Endothelial cell of umbilical vein (primary cell): ENCODE measurements at regions not wholly inside any gene's neighbourhood (a gene's known extent, or its start where the extent isn't known, plus 50 kb on each side); places are given as distances from the start of the nearest gene placed in this dataset.

ENCODE experiments used
- BruUV-seq: library from RNA; stranded (reverse); fragments of 400-500 nt; replicated peaks from 2 replicates; lab custom pipeline; 2021; lab: Mats Ljungman, UMichigan
- CTCF ChIA-PET: fragments of 300-600, 350-600 bp; sonication (Branson Sonifier 250); formaldehyde crosslinking; loops from one replicate; lab custom pipeline; 2021; ENCODE audit warnings: antibody characterized with exemption, inconsistent platforms; lab: Charles Lee
- POLR2A ChIA-PET: fragments of 300-600, 350-600 bp; sonication (Branson Sonifier 250); formaldehyde crosslinking; loops from one replicate; lab custom pipeline; 2021; ENCODE audit warnings: antibody characterized with exemption, inconsistent platforms; lab: Charles Lee
- DNase-seq: peaks from one replicate; pipeline ENCODE4 v3.0.0-alpha.2; 2011; ENCODE audit warnings: low read depth, low spot score
- FAIRE-seq: peaks from 2 replicates; lab custom pipeline; 2011; peaks lifted over from hg19 to GRCh38; lab: Jason Lieb, UNC
- H2AFZ ChIP-seq: 2 replicates; pipeline ENCODE4 v1.6.0; 2012; ENCODE audit warnings: low read depth, low read length, control low read depth, inconsistent platforms
- H3K27ac ChIP-seq: 2 replicates; pipeline ENCODE4 v1.5.1; 2011; ENCODE audit warnings: low read depth, mild to moderate bottlenecking, control low read depth, low read length, moderate library complexity; ENCODE audit not compliant: insufficient read depth
- H3K27me3 ChIP-seq, 2 experiments: 2 replicates each; pipeline versions ENCODE4 v1.6.0 to v1.6.1; 2011; ENCODE audit warnings: low read length in 2 of 2, mixed read lengths in 1 of 2; ENCODE audit not compliant: control insufficient read depth in 2 of 2, insufficient read depth in 2 of 2
- H3K36me3 ChIP-seq, 2 experiments: 2 replicates in 1 of 2; 3 replicates in 1 of 2; pipeline ENCODE4 v1.5.1; 2011; ENCODE audit warnings: low read length in 2 of 2, mild to moderate bottlenecking in 1 of 2, moderate library complexity in 1 of 2; ENCODE audit not compliant: control insufficient read depth in 2 of 2, insufficient read depth in 2 of 2; ENCODE audit errors: extremely low read depth in 1 of 2
- H3K4me1 ChIP-seq: 3 replicates; pipeline ENCODE4 v1.5.1; 2011; ENCODE audit warnings: mild to moderate bottlenecking, low read length; ENCODE audit not compliant: control insufficient read depth, insufficient read depth; ENCODE audit errors: extremely low read depth
- H3K4me2 ChIP-seq: 2 replicates; pipeline ENCODE4 v1.6.1; 2011; ENCODE audit warnings: low read length, control low read depth, mixed read lengths; ENCODE audit not compliant: insufficient read depth
- H3K4me3 ChIP-seq, 3 experiments: fragments of 200-600 bp in 1 of 3; sonication (generic), shearing (Covaris generic) in 1 of 3; replicated peaks in 1 of 3; 2 replicates each; pipeline ENCODE4 v1.5.1; 2011 to 2016; ENCODE audit warnings: control low read depth in 3 of 3, low read length in 3 of 3, mild to moderate bottlenecking in 2 of 3, inconsistent platforms in 1 of 3, low read depth in 1 of 3, moderate library complexity in 1 of 3; ENCODE audit not compliant: insufficient read depth in 1 of 3
- H3K79me2 ChIP-seq: 2 replicates; pipeline ENCODE4 v1.6.0; 2012; ENCODE audit warnings: low read length, inconsistent platforms; ENCODE audit not compliant: control insufficient read depth, insufficient read depth
- H3K9ac ChIP-seq: replicated peaks from 2 replicates; pipeline ENCODE3; 2011; ENCODE audit warnings: low read length, control low read depth; ENCODE audit not compliant: insufficient read depth; ENCODE audit errors: extremely low read depth
- H3K9me1 ChIP-seq: replicated peaks from 3 replicates; pipeline ENCODE4 v1.6.0; 2011; ENCODE audit warnings: mild to moderate bottlenecking, low read length; ENCODE audit not compliant: control insufficient read depth, insufficient read depth; ENCODE audit errors: extremely low read depth
- H3K9me3 ChIP-seq: replicated peaks from 2 replicates; pipeline ENCODE4 v1.5.1; 2012; ENCODE audit warnings: low read length, inconsistent platforms; ENCODE audit not compliant: control insufficient read depth, insufficient read depth
- H4K20me1 ChIP-seq: replicated peaks from 2 replicates; pipeline ENCODE3; 2011; ENCODE audit warnings: mild to moderate bottlenecking, low read length; ENCODE audit not compliant: control insufficient read depth, insufficient read depth; ENCODE audit errors: extremely low read depth
- CTCF ChIP-seq, 2 donors: IDR thresholded peaks; 1 replicate in 1 of 2; 2 replicates in 1 of 2; pipeline ENCODE4 v1.5.1; 2011; ENCODE audit warnings: low read length in 2 of 2, mild to moderate bottlenecking in 2 of 2, moderate library complexity in 2 of 2, control low read depth in 1 of 2, inconsistent platforms in 1 of 2, low read depth in 1 of 2; ENCODE audit not compliant: insufficient read depth in 1 of 2; ENCODE audit errors: extremely low read depth in 1 of 2
- EZH2 ChIP-seq: IDR thresholded peaks from 2 replicates; pipeline ENCODE4 v1.6.1; 2012; ENCODE audit warnings: borderline replicate concordance, low read depth, mild to moderate bottlenecking, moderate library complexity, low read length, inconsistent platforms; ENCODE audit not compliant: severe bottlenecking
- FOS ChIP-seq: IDR thresholded peaks from 2 replicates; pipeline ENCODE4 v1.6.1; 2011; ENCODE audit warnings: mild to moderate bottlenecking, low read length, moderate library complexity, borderline replicate concordance; ENCODE audit not compliant: insufficient read depth
- GATA2 ChIP-seq: IDR thresholded peaks from 2 replicates; pipeline ENCODE4 v1.7.0; 2011; ENCODE audit warnings: low read depth, mild to moderate bottlenecking, moderate library complexity, mixed read lengths, low read length; ENCODE audit not compliant: insufficient read length, insufficient read depth
- JUN ChIP-seq: IDR thresholded peaks from 2 replicates; pipeline ENCODE4 v1.6.1; 2011; ENCODE audit warnings: borderline replicate concordance, low read depth; ENCODE audit not compliant: insufficient read length, insufficient read depth
- MAX ChIP-seq: IDR thresholded peaks from 2 replicates; pipeline ENCODE4 v1.6.1; 2011; ENCODE audit not compliant: insufficient read depth, insufficient read length
- MYC ChIP-seq: IDR thresholded peaks from one replicate; pipeline ENCODE4 v1.6.1; 2011; ENCODE audit warnings: mild to moderate bottlenecking, low read depth, low read length
- POLR2A ChIP-seq: IDR thresholded peaks from 2 replicates; pipeline ENCODE4 v1.6.1; 2012; ENCODE audit warnings: low read depth, mild to moderate bottlenecking, control low read depth, low read length
- POLR2AphosphoS5 ChIP-seq: IDR thresholded peaks from 2 replicates; pipeline ENCODE4 v1.6.1; 2012; ENCODE audit warnings: low read depth, mild to moderate bottlenecking, control low read depth, low read length, moderate library complexity; ENCODE audit not compliant: insufficient read depth
- dilution Hi-C: fragments of 300-500 bp; cut with MboI; formaldehyde crosslinking; loops from one replicate; pipeline ENCODE4 v1.15.0; 2019; ENCODE audit warnings: low sequenced_read_pairs; ENCODE audit not compliant: extremely low pct_ligation_motif_present
- intact Hi-C: fragments of 100-400 bp; cut with micrococcal nuclease; formaldehyde crosslinking; loops from one replicate; pipeline ENCODE4 v1.10.0; 2022

GRCh38 chr18:10121028-10121427, 207.2 kb downstream of the VAPA start:
- Histone ChIP-seq H3K4me2 (no peak overlapping the region), H3K9me3 (no peaks in the 10 kb centered on the region), H3K4me3 (no peak overlapping the region), H3K9ac (no peak overlapping the region), H3K36me3 (no peaks in the 10 kb centered on the region), H3K27me3 (peaks cover 0 to 3% of the 10 kb centered on the region in 2 experiments), H4K20me1 (no peaks in the 10 kb centered on the region), H3K27ac (no peak overlapping the region), H3K79me2 (no peaks in the 10 kb centered on the region), H2AFZ (no peak overlapping the region), H3K4me1 (no peaks in the 10 kb centered on the region), H3K9me1 (no peaks in the 10 kb centered on the region)
- TF ChIP-seq GATA2 (no peak), MYC (no peak)
- dilution Hi-C loops, result no loop called here
- no TSS peak for BruUV-seq
- CTCF ChIA-PET, result no interaction called here
- POLR2A ChIA-PET, result no interaction called here
- FAIRE-seq, result no peak
- intact Hi-C loops, result no loop called here
- no peak for DNase-seq

GRCh38 chr18:10121786-10122515, 208.1 kb downstream of the VAPA start:
- no peaks in the 10 kb centered on the region for H3K27me3 ChIP-seq
- no peak overlapping the region for H3K4me2 ChIP-seq
- TF ChIP-seq MYC (no peak), JUN (no peak), MAX (no peak), GATA2 (no peak), CTCF (IDR thresholded peaks at IDR 0.05; ENCODE audit: extremely low read depth in 1 of 2, insufficient read depth in 1 of 2, low read depth in 1 of 2, low read length in 2 of 2) (no peak), EZH2 (no peak), POLR2A (no peak), POLR2AphosphoS5 (no peak), FOS (no peak)
- BruUV-seq, result no TSS peak
- no peak overlapping the region for H3K9ac ChIP-seq
- H3K9me3 ChIP-seq, result no peaks in the 10 kb centered on the region
- intact Hi-C loops (no loop called here), dilution Hi-C loops (no loop called here)
- no peaks in the 10 kb centered on the region for H3K4me1 ChIP-seq
- H3K79me2 ChIP-seq, result no peaks in the 10 kb centered on the region
- no peak overlapping the region for H3K27ac ChIP-seq
- no peaks in the 10 kb centered on the region for H3K9me1 ChIP-seq
- ChIA-PET POLR2A (no interaction called here), CTCF (no interaction called here)
- H2AFZ ChIP-seq, result no peak overlapping the region
- H4K20me1 ChIP-seq, result no peaks in the 10 kb centered on the region
- no peaks in the 10 kb centered on the region for H3K36me3 ChIP-seq
- DNase-seq (no peak), FAIRE-seq (no peak)
- H3K4me3 ChIP-seq, result no peak overlapping the region
